Right atrium auricular region (tissue), 2 donors: ENCODE measurements at regions not wholly inside any gene's neighbourhood (a gene's known extent, or its start where the extent isn't known, plus 50 kb on each side); places are given as distances from the start of the nearest gene placed in this dataset.

Source experiments
- DNase-seq: peaks from one replicate; pipeline ENCODE4 v3.0.0-alpha.2; 2019; ENCODE audit warnings: low spot score
- H3K27ac ChIP-seq, 2 donors: fragments of 200-600 bp; sonication (generic); 1 replicate in 1 of 2; 2 replicates in 1 of 2; pipeline ENCODE4 v1.5.1; 2016 to 2019
- H3K27me3 ChIP-seq, 2 donors: fragments of 200-600 bp; sonication (generic); one replicate each; pipeline versions ENCODE4 v1.5.1 to v1.6.0; 2017 to 2019
- H3K36me3 ChIP-seq: fragments of 200-600 bp; sonication (generic); one replicate; pipeline ENCODE4 v1.5.1; 2016
- H3K4me1 ChIP-seq, 2 donors: fragments of 200-600 bp; sonication (generic); one replicate each; pipeline versions ENCODE4 v1.5.1 to v1.6.0; 2017 to 2019
- H3K4me3 ChIP-seq, 2 donors: fragments of 200-600 bp; sonication (generic); 1 replicate in 1 of 2; 2 replicates in 1 of 2; pipeline ENCODE4 v1.5.1; 2017 to 2019; ENCODE audit warnings: mild to moderate bottlenecking in 1 of 2, moderate library complexity in 1 of 2
- H3K9me3 ChIP-seq, 2 donors: fragments of 200-600 bp; sonication (generic); one replicate each; pipeline ENCODE4 v1.5.1; 2019
- CTCF ChIP-seq, 2 donors: fragments of 200-600 bp; sonication (generic); IDR thresholded peaks; one replicate each; pipeline ENCODE4 v1.5.1; 2019; ENCODE audit warnings: antibody characterized with exemption in 2 of 2

- Histone ChIP-seq H3K4me1 (peaks cover 0 to 13% of the 10 kb centered on the region in 2 donors), H3K27ac (no peak overlapping the region), H3K27me3 (peaks cover 0 to 3% of the 10 kb centered on the region in 2 donors), H3K9me3 (no peaks in the 10 kb centered on the region), H3K36me3 (no peaks in the 10 kb centered on the region), H3K4me3 (no peak overlapping the region)
- no peak for TF ChIP-seq CTCF (IDR thresholded peaks at IDR 0.05)
- DNase-seq: no peak
Measured at GRCh38 chr14:104465482-104466390, 113.8 kb upstream of the C14orf180 start.

- Histone ChIP-seq H3K9me3 (no peaks in the 10 kb centered on the region), H3K27ac (no peak overlapping the region), H3K36me3 (no peaks in the 10 kb centered on the region), H3K4me3 (no peak overlapping the region), H3K4me1 (peaks cover 0 to 1% of the 10 kb centered on the region in 2 donors), H3K27me3 (peaks cover 0 to 3% of the 10 kb centered on the region in 2 donors)
- no peak for DNase-seq
- no peak for TF ChIP-seq CTCF (IDR thresholded peaks at IDR 0.05)
Measured at GRCh38 chr14:104467236-104467635, 112.3 kb upstream of the C14orf180 start.

GRCh38 chr14:104467641-104468040 is 111.9 kb upstream of the C14orf180 start:
- no peaks in the 10 kb centered on the region for H3K9me3 ChIP-seq
- no peaks in the 10 kb centered on the region for H3K4me1 ChIP-seq
- H3K27ac ChIP-seq: no peak overlapping the region
- no peak for DNase-seq
- H3K27me3 ChIP-seq: peaks cover 0 to 3% of the 10 kb centered on the region in 2 donors
- TF ChIP-seq CTCF (IDR thresholded peaks at IDR 0.05): no peak
- H3K4me3 ChIP-seq: no peak overlapping the region
- H3K36me3 ChIP-seq: no peaks in the 10 kb centered on the region

- H3K27ac ChIP-seq: no peak overlapping the region
- TF ChIP-seq CTCF (IDR thresholded peaks at IDR 0.05): no peak
- H3K4me1 ChIP-seq: no peaks in the 10 kb centered on the region
- H3K4me3 ChIP-seq: no peak overlapping the region
- H3K9me3 ChIP-seq: no peaks in the 10 kb centered on the region
- peaks cover 0 to 3% of the 10 kb centered on the region in 2 donors for H3K27me3 ChIP-seq
- H3K36me3 ChIP-seq: no peaks in the 10 kb centered on the region
- DNase-seq: no peak
Measured at GRCh38 chr14:104469591-104469990, 110.0 kb upstream of the C14orf180 start.

GRCh38 chr14:104470588-104470987 is 109.0 kb upstream of the C14orf180 start:
- DNase-seq: no peak
- no peak overlapping the region for H3K27ac ChIP-seq
- no peaks in the 10 kb centered on the region for H3K36me3 ChIP-seq
- no peaks in the 10 kb centered on the region for H3K4me1 ChIP-seq
- no peak for TF ChIP-seq CTCF (IDR thresholded peaks at IDR 0.05)
- H3K9me3 ChIP-seq: no peaks in the 10 kb centered on the region
- H3K27me3 ChIP-seq: no peaks in the 10 kb centered on the region
- H3K4me3 ChIP-seq: no peak overlapping the region
